ENCODE measurements at regions not wholly inside any gene's neighbourhood (a gene's known extent, or its start where the extent isn't known, plus 50 kb on each side); places are given as distances from the start of the nearest gene placed in this dataset.

DNA sequence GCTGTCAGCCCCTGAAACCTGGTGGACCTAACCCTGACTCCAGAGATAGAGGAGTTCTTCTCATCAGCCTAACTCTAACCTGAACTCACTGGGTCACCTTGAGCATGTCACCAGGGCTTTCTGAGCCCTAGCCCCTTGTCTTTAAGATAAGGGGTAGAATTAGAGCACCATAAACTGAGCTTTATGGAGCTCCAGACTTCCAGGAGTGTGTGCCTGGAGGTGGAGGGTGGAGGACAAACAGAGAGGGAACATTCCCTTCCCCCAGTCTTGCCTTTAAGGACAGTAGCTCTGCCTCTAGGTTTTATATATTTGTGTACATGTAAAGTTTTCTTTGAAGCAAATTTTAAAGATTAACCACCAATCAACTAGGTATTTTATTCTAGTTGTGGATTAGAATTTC lies 83.9 kb upstream of the PACRGL start:
- TF ChIP-seq, protein P1, sequence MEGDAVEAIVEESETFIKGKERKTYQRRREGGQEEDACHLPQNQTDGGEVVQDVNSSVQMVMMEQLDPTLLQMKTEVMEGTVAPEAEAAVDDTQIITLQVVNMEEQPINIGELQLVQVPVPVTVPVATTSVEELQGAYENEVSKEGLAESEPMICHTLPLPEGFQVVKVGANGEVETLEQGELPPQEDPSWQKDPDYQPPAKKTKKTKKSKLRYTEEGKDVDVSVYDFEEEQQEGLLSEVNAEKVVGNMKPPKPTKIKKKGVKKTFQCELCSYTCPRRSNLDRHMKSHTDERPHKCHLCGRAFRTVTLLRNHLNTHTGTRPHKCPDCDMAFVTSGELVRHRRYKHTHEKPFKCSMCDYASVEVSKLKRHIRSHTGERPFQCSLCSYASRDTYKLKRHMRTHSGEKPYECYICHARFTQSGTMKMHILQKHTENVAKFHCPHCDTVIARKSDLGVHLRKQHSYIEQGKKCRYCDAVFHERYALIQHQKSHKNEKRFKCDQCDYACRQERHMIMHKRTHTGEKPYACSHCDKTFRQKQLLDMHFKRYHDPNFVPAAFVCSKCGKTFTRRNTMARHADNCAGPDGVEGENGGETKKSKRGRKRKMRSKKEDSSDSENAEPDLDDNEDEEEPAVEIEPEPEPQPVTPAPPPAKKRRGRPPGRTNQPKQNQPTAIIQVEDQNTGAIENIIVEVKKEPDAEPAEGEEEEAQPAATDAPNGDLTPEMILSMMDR (IDR thresholded peaks at IDR 0.05), result no peak
- no peak for TF ChIP-seq POLR2A (IDR thresholded peaks at IDR 0.05)
